ENCODE measurements at regions not wholly inside any gene's neighbourhood (a gene's known extent, or its start where the extent isn't known, plus 50 kb on each side); places are given as distances from the start of the nearest gene placed in this dataset.

DNA sequence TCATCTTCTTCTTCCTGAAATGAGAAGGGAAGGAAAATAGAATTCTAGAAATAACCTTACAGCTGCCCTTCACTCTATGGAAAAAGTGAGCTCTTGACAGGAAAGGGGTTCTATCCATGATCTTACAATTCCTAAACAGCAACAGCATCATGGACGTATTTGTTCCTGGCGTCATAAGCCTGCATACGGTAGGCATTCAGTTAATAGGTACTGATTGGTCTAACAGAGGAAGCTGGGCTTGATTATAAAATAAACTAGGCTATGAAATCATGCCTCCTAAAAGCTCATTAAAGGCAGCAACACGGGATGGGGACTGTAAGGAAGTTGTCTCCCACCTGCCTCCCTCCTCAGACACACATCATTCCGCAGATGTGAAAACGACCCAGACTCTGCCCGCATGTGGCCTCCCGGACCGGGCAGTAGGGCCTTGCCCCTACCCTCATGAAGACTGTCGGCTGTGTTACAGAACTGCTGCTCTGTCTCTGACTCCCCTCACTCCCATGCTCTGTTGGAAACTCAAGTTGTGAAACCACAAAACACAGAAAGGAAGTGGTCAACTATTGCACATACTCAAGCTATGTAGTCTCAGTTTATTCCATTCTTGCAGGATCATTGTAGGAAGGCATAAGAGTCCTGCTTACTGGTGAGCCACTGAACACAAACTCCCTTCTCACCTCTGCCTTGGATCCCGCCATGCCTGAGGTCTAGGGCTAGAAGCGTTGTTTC, 129.8 kb downstream of the DLEU7 start:
- no peaks in the 10 kb centered on the region for H3K27me3 ChIP-seq
- no peaks in the 10 kb centered on the region for H3K9me3 ChIP-seq
- peak overlapping the region in 2 of 5 donors; percentile 36 to 50 for H3K27ac ChIP-seq
- peak in 2 of 3 donors; percentile 8 to 24 for TF ChIP-seq POLR2AphosphoS5 (IDR thresholded peaks at IDR 0.05)
- no peak for TF ChIP-seq EP300 (IDR thresholded peaks at IDR 0.05)
- H3K4me1 ChIP-seq: peaks cover 0 to 24% (median 3%) of the 10 kb centered on the region in 4 donors
- WGBS, 5 donors: 71 to 84% (median 79%) methylated on average over 12 of the region's 12 CpGs
- DNase-seq: peak in 1 of 2 donors; percentile 47
- intact Hi-C loops (cut with DNase I; ENCODE audit: low total_unique reads): no loop called here
- H3K36me3 ChIP-seq: no peaks in the 10 kb centered on the region
- no peak overlapping the region for H3K4me3 ChIP-seq

GRCh38 chr13:50714891-50715290, 128.6 kb downstream of the DLEU7 start:
- H3K27me3 ChIP-seq: no peaks in the 10 kb centered on the region
- no peak overlapping the region for H3K4me3 ChIP-seq
- intact Hi-C loops (cut with DNase I; ENCODE audit: low total_unique reads): no loop called here
- WGBS, 5 donors: 90 to 96% (median 95%) methylated on average over 12 of the region's 12 CpGs
- no peaks in the 10 kb centered on the region for H3K36me3 ChIP-seq
- TF ChIP-seq CTCF (IDR thresholded peaks at IDR 0.05) (no peak), POLR2AphosphoS5 (IDR thresholded peaks at IDR 0.05) (no peak), POLR2A (IDR thresholded peaks at IDR 0.05) (no peak), EP300 (IDR thresholded peaks at IDR 0.05) (no peak)
- no peaks in the 10 kb centered on the region for H3K9me3 ChIP-seq
- no peak for DNase-seq
- H3K4me1 ChIP-seq: peaks cover 0 to 24% (median 3%) of the 10 kb centered on the region in 4 donors
- H3K27ac ChIP-seq: peak overlapping the region in 2 of 5 donors; percentile 48 to 50

GRCh38 chr13:50715402-50716146, 127.9 kb downstream of the DLEU7 start:
- Histone ChIP-seq H3K27me3 (no peaks in the 10 kb centered on the region), H3K36me3 (no peaks in the 10 kb centered on the region), H3K4me1 (peaks cover 0 to 24% (median 3%) of the 10 kb centered on the region in 4 donors), H3K4me3 (no peak overlapping the region), H3K27ac (peak overlapping the region in 2 of 5 donors; percentile 48 to 50), H3K9me3 (no peaks in the 10 kb centered on the region)
- TF ChIP-seq POLR2AphosphoS5 (IDR thresholded peaks at IDR 0.05): no peak
- no peak for TF ChIP-seq POLR2A (IDR thresholded peaks at IDR 0.05)
- no peak for TF ChIP-seq EP300 (IDR thresholded peaks at IDR 0.05)
- no peak for TF ChIP-seq CTCF (IDR thresholded peaks at IDR 0.05)
- intact Hi-C loops (cut with DNase I; ENCODE audit: low total_unique reads): no loop called here
- 87 to 95% (median 93%) methylated on average over 14 of the region's 14 CpGs for WGBS, 5 donors
- no peak for DNase-seq

DNA sequence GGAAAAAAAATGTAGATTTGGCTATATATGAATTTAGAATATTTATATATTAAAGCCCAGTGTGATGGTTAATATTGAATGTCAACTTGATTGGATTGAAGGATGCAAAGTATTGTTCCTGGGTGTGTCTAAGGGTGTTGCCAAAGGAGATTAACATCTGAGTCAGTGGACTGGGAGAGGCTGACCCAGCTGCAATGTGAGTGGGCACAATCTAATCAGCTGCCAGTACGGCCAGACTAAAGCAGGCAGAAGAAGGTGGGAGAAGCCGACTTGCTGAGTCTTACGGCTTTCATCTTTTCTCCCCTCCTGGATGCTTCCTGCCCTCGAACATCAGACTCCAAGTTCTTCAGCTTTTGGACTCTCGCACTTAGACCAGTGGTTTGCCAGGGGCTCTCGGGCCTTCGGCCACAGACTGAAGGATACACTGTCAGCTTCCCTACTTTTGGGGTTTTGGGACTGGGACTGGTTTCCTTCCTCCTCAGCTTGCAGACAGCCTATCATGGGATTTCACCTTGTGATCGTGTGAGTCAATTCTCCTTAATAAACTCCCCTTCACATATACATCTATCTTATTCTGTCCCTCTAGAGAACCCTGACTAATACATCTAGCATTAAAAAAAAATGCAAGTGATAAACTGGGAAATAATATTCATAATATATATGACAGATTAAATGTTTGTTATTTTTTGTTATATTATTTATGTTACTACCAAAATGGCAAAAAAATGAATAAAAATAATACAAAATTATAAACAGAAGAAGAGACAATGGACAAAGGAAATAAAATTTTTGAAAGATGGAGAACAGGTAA, 122.4 kb downstream of the DLEU7 start:
- DNase-seq: no peak
- WGBS, 5 donors: 69 to 82% (median 74%) methylated on average over 8 of the region's 8 CpGs
- intact Hi-C loops (cut with DNase I; ENCODE audit: low total_unique reads): no loop called here

More for the DNA sequence above, 122.4 kb downstream of the DLEU7 start:
- Histone ChIP-seq H3K4me1 (no peaks in the 10 kb centered on the region), H3K27me3 (no peaks in the 10 kb centered on the region), H3K4me3 (no peak overlapping the region), H3K36me3 (no peaks in the 10 kb centered on the region), H3K9me3 (no peaks in the 10 kb centered on the region), H3K27ac (no peak overlapping the region)
- no peak for TF ChIP-seq CTCF (IDR thresholded peaks at IDR 0.05)
- no peak for TF ChIP-seq POLR2A (IDR thresholded peaks at IDR 0.05)
- no peak for TF ChIP-seq POLR2AphosphoS5 (IDR thresholded peaks at IDR 0.05)
- no peak for TF ChIP-seq EP300 (IDR thresholded peaks at IDR 0.05)
